A549 (cell line): ENCODE measurements at regions not wholly inside any gene's neighbourhood (a gene's known extent, or its start where the extent isn't known, plus 50 kb on each side); places are given as distances from the start of the nearest gene placed in this dataset.

Experiments used
- ATAC-seq, 2 experiments: fragments of 200-7000 bp in 1 of 2; fragments of >200 bp in 1 of 2; cut with Nextera tagmentation in 1 of 2; cut with Tn5 transposase in 1 of 2; 3 replicates each; pipeline versions ENCODE4 v1.8.0 to v1.9.1; 2018 to 2020; ENCODE audit warnings: mild to moderate bottlenecking in 1 of 2, moderate library complexity in 1 of 2
- CTCF ChIA-PET: fragments of 300-600 bp; sonication (Branson Sonifier 250); formaldehyde crosslinking; extraction: SDS; loops from one replicate; lab custom pipeline; 2021; ENCODE audit warnings: antibody characterized with exemption, inconsistent platforms; lab: Yijun Ruan, JAX
- POLR2A ChIA-PET: fragments of 350-600 bp; formaldehyde crosslinking; extraction: SDS; loops from one replicate; lab custom pipeline; 2021; ENCODE audit warnings: antibody characterized with exemption, inconsistent platforms; lab: Yijun Ruan, JAX
- DNase-seq, 2 experiments: peaks; one replicate each; pipeline versions ENCODE4 v3.0.0 to v3.0.0-alpha.2; 2011 to 2016; ENCODE audit warnings: low read depth in 1 of 2, low spot score in 1 of 2
- FAIRE-seq: peaks from 2 replicates; lab custom pipeline; 2011; peaks lifted over from hg19 to GRCh38; lab: Jason Lieb, UNC
- H3K27ac ChIP-seq, 2 experiments: fragments of >200 bp; sonication (Bioruptor Twin); formaldehyde crosslinking; 3 replicates each; pipeline ENCODE4 v1.5.1; 2016 to 2017
- H3K4me1 ChIP-seq: fragments of >200 bp; sonication (Bioruptor Twin); formaldehyde crosslinking; 3 replicates; pipeline ENCODE4 v1.6.1; 2016
- H3K4me2 ChIP-seq: fragments of >200 bp; sonication (Bioruptor Twin); formaldehyde crosslinking; 3 replicates; pipeline ENCODE4 v1.6.1; 2016
- H3K4me3 ChIP-seq: fragments of >200 bp; sonication (Bioruptor Twin); formaldehyde crosslinking; 3 replicates; pipeline ENCODE4 v1.5.1; 2016
- H3K9me3 ChIP-seq: fragments of >200 bp; sonication (Bioruptor Twin); formaldehyde crosslinking; 3 replicates; pipeline ENCODE4 v1.6.1; 2016
- CBX8 ChIP-seq: fragments of 200-600 bp; sonication (generic); IDR thresholded peaks from 2 replicates; pipeline ENCODE4 v1.6.1; 2016
- CTCF ChIP-seq: fragments of >200 bp; sonication (Bioruptor Twin); formaldehyde crosslinking; IDR thresholded peaks from 3 replicates; pipeline ENCODE4 v1.5.1; 2016
- HOXA7 ChIP-seq: fragments of 250-450 bp; sonication (Bioruptor Pico); IDR thresholded peaks from 2 replicates; pipeline ENCODE4 v1.5.0; 2020; ENCODE audit warnings: mild to moderate bottlenecking, moderate library complexity
- HOXB13 ChIP-seq: fragments of 250-450 bp; sonication (Bioruptor Pico); IDR thresholded peaks from 2 replicates; pipeline ENCODE4 v1.5.0; 2020; ENCODE audit warnings: low read depth, mild to moderate bottlenecking, moderate library complexity
- JUN ChIP-seq, 2 experiments: fragments of >200 bp; sonication (Bioruptor Twin); formaldehyde crosslinking; IDR thresholded peaks; 2 replicates in 1 of 2; 3 replicates in 1 of 2; pipeline ENCODE4 v1.6.1; 2016 to 2017
- MAZ ChIP-seq: fragments of 150-350 bp; IDR thresholded peaks from 2 replicates; pipeline ENCODE4 v1.6.1; 2014; ENCODE audit warnings: antibody characterized with exemption, low read depth, low read length, borderline replicate concordance
- RAD21 ChIP-seq, 2 experiments: fragments of >200 bp in 1 of 2; sonication (Bioruptor Twin) in 1 of 2; formaldehyde crosslinking in 1 of 2; IDR thresholded peaks in 1 of 2; conservative IDR thresholded peaks in 1 of 2; 2 replicates in 1 of 2; 3 replicates in 1 of 2; pipeline ENCODE4 v1.6.1; 2012 to 2018; ENCODE audit warnings: inconsistent platforms in 1 of 2
- SMC3 ChIP-seq: fragments of >200 bp; sonication (Bioruptor Twin); formaldehyde crosslinking; IDR thresholded peaks from 3 replicates; pipeline ENCODE4 v1.6.1; 2018; ENCODE audit warnings: inconsistent platforms
- USF2 ChIP-seq: fragments of 450-650 bp; IDR thresholded peaks from 2 replicates; pipeline ENCODE4 v1.6.1; 2014; ENCODE audit warnings: antibody characterized with exemption
- whole genome bisulfite sequencing: methylation state at CpG from one replicate; pipeline ENCODE4 v1.1.6; 2017; ENCODE audit errors: missing lambda C conversion rate; 5-methylcytosine and 5-hydroxymethylcytosine counted together
- TF ChIP-seq, protein P1 (sequence below): fragments of 250-450 bp; sonication (Bioruptor Pico); IDR thresholded peaks from 2 replicates; pipeline ENCODE4 v1.5.0; 2020; ENCODE audit warnings: low read depth, mild to moderate bottlenecking, moderate library complexity

DNA sequence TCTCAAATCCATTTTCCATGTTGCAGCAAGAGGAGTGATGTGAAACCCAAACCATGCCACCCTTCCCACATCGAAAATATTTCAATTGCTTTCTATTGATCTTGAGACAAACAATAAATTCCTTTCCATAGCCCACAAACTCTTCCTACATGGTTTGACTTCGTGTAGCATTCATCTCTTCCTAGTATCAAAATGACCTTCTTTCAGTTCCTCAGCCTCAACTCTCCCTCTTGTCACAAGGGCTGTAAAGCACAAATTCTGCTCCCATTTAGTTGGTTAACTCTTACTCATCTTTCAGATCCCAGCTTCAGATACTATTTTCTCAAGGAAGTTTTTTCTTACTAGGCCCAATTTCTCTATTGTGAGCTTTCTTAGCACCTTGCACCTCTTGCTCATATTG, 99.0 kb downstream of the ZNF281 start:
- no peak overlapping the region for H3K4me3 ChIP-seq
- H3K27ac ChIP-seq: peak overlapping the region in 1 of 2 experiments; percentile 41; a peak in 2 of 6 replicates
- ATAC-seq (no peak), DNase-seq (no peak), FAIRE-seq (no peak)
- WGBS: 79% methylated on average over 2 of the region's 2 CpGs
- ChIA-PET CTCF (interaction anchor here (1.1 to 1.7 kb wide), 4 partner anchors 10 to 180 kb away, joined by 3 to 4 read pairs (median 4); no protein-coding TSS in a partner anchor), POLR2A (no interaction called here)
- H3K4me2 ChIP-seq: no peak overlapping the region
- H3K9me3 ChIP-seq: no peaks in the 10 kb centered on the region
- TF ChIP-seq USF2 (no peak), CBX8 (no peak), HOXA7 (CRISPR knock-in tag) (no peak), CTCF (no peak)
- TF ChIP-seq, protein P1, sequence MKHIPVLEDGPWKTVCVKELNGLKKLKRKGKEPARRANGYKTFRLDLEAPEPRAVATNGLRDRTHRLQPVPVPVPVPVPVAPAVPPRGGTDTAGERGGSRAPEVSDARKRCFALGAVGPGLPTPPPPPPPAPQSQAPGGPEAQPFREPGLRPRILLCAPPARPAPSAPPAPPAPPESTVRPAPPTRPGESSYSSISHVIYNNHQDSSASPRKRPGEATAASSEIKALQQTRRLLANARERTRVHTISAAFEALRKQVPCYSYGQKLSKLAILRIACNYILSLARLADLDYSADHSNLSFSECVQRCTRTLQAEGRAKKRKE (CRISPR knock-in tag): no peak
- H3K4me1 ChIP-seq: peaks cover 30% of the 10 kb centered on the region

- FAIRE-seq (no peak), DNase-seq (no peak)
- POLR2A ChIA-PET: no interaction called here
These were observed 102.1 kb downstream of the ZNF281 start for GRCh38 chr1:200307755-200308066.

GRCh38 chr1:200306944-200307754, 102.7 kb downstream of the ZNF281 start:
- POLR2A ChIA-PET: no interaction called here
- H3K27ac ChIP-seq: peak overlapping the region; percentile 16 to 45; a peak in 1 of 6 replicates
- CTCF ChIA-PET: interaction anchor here (0.6 to 3.2 kb wide), 27 partner anchors 9 to 622 kb away, joined by 3 to 20 read pairs (median 4); no protein-coding TSS in a partner anchor
- FAIRE-seq (peak; percentile 61), DNase-seq (peak; percentile 47 to 76), ATAC-seq (no peak)
- H3K4me3 ChIP-seq: no peak overlapping the region
- peak overlapping the region; percentile 4; the same call in 1 of the 3 replicates for H3K4me2 ChIP-seq
- peak; percentile 83 for TF ChIP-seq CTCF
- TF ChIP-seq SMC3: peak; percentile 80
- peak; percentile 67 to 74; a peak in 4 of 5 replicates for TF ChIP-seq RAD21 (conservative IDR thresholded peaks at IDR 0.05 in 1 of 2, IDR thresholded peaks at IDR 0.05 in 1 of 2)
- TF ChIP-seq MAZ: no peak
- no peak for TF ChIP-seq HOXB13 (CRISPR knock-in tag)
- peaks cover 8% of the 10 kb centered on the region; the same call in 1 of the 3 replicates for H3K4me1 ChIP-seq
- no peaks in the 10 kb centered on the region for H3K9me3 ChIP-seq
- 37% methylated on average over 8 of the region's 8 CpGs for WGBS

More at GRCh38 chr1:200307755-200308066, 102.1 kb downstream of the ZNF281 start:
- no peak for ATAC-seq
- peak; percentile 18; the same call in 1 of the 3 replicates for TF ChIP-seq CTCF
- no peak for TF ChIP-seq JUN (IDR thresholded peaks at IDR 0.05)
- H3K27ac ChIP-seq: 0 out of 6 replicates have a peak overlapping the region, but pooled peaks have one; percentile 16 to 45
- peaks cover 10% of the 10 kb centered on the region; the same call in 2 of the 3 replicates for H3K4me1 ChIP-seq
- no peak overlapping the region for H3K4me3 ChIP-seq
- CTCF ChIA-PET: interaction anchor here (0.6 to 3.2 kb wide), 19 partner anchors 8 to 623 kb away, joined by 3 to 20 read pairs (median 4); no protein-coding TSS in a partner anchor
- H3K4me2 ChIP-seq: no peak overlapping the region
- no peaks in the 10 kb centered on the region for H3K9me3 ChIP-seq
- WGBS: 22% methylated on average over 2 of the region's 2 CpGs
